ENCODE measurements at regions not wholly inside any gene's neighbourhood (a gene's known extent, or its start where the extent isn't known, plus 50 kb on each side); places are given as distances from the start of the nearest gene placed in this dataset.

DNA sequence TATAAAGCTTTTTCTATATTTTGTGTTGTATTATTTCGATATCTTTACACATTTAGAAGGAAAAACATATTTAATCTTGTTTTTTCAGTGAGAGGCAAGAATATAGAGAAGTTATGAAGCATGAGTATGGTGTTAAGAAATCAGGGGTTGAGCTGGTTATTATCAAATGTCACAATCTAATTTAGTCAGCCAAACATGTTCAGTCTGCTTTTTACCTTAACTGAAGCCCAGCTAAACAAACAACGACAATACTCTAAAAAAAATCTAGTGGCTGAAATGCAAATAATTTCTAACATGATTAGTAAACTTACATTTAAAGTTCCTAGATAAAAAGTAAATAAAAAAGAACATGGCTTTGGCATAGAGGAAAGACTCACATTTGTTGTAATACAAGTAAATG is 433.8 kb upstream of the NRSN1 start:
- ChIA-PET POLR2A (interaction anchor here (0.7 kb wide), 2 partner anchors 448 to 1905 kb away, joined by 3 to 5 read pairs; no protein-coding TSS in a partner anchor), CTCF (no interaction called here)
- Mint-ChIP-seq H3K27ac (ENCODE audit: low read depth, unreplicated experiment) (no peak overlapping the region), H3K4me3 (ENCODE audit: unreplicated experiment) (no peak overlapping the region), H3K36me3 (ENCODE audit: insufficient read depth, unreplicated experiment) (no peaks in the 10 kb centered on the region), H3K4me1 (ENCODE audit: insufficient read depth, unreplicated experiment) (peaks cover 6% of the 10 kb centered on the region), H3K27me3 (ENCODE audit: insufficient read depth, unreplicated experiment) (no peaks in the 10 kb centered on the region), H3K9me3 (ENCODE audit: unreplicated experiment) (no peaks in the 10 kb centered on the region)
- no TSS peak for BruUV-seq (replicated peaks)
- no peak for TF ChIP-seq CTCF (IDR thresholded peaks at IDR 0.05; ENCODE audit: unreplicated experiment)
- intact Hi-C loops (cut with micrococcal nuclease): no loop called here
- DNase-seq (ENCODE audit: unreplicated experiment): no peak

GRCh38 chr6:23696992-23697391 is 429.0 kb upstream of the NRSN1 start:
- no peak for TF ChIP-seq CTCF (IDR thresholded peaks at IDR 0.05; ENCODE audit: unreplicated experiment)
- H3K27ac Mint-ChIP-seq (ENCODE audit: low read depth, unreplicated experiment): no peak overlapping the region
- no peak overlapping the region for H3K4me3 Mint-ChIP-seq (ENCODE audit: unreplicated experiment)
- no peaks in the 10 kb centered on the region for H3K36me3 Mint-ChIP-seq (ENCODE audit: insufficient read depth, unreplicated experiment)
- ChIA-PET POLR2A (no interaction called here), CTCF (no interaction called here)
- no peaks in the 10 kb centered on the region for H3K4me1 Mint-ChIP-seq (ENCODE audit: insufficient read depth, unreplicated experiment)
- intact Hi-C loops (cut with micrococcal nuclease): no loop called here
- H3K9me3 Mint-ChIP-seq (ENCODE audit: unreplicated experiment): peaks cover 8% of the 10 kb centered on the region
- DNase-seq (ENCODE audit: unreplicated experiment): peak; percentile 21
- H3K27me3 Mint-ChIP-seq (ENCODE audit: insufficient read depth, unreplicated experiment): no peaks in the 10 kb centered on the region
- BruUV-seq (replicated peaks): no TSS peak

DNA sequence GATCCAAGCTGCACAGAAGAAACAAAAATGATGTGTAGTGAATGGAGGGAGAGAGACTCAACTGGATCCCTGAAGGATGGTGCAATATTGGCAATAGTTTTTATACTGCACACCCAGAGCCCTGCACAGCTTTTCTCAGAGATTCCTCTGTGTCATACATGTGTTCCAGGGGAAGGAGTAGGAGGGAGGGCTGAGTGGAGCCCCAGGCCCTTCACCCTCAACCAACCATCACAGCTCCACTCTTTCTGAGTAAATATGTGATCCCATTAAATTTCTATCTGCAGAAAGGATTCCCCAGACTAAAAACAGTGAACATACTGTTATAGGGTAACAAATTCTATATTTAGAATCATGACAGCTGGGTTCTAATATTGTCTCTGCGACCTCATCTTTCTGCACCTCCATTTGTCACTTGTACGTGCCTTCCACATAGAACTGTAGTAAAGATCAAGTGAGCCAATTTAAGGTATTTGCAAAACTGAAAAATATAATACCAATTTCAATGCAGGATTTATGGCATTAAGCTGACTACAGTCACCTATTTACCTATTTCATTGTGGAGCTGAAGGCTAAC is 421.4 kb upstream of the NRSN1 start:
- no peak for TF ChIP-seq CTCF (IDR thresholded peaks at IDR 0.05; ENCODE audit: unreplicated experiment)
- ChIA-PET CTCF (no interaction called here), POLR2A (no interaction called here)
- no peaks in the 10 kb centered on the region for H3K9me3 Mint-ChIP-seq (ENCODE audit: unreplicated experiment)
- H3K27ac Mint-ChIP-seq (ENCODE audit: low read depth, unreplicated experiment): no peak overlapping the region
- H3K27me3 Mint-ChIP-seq (ENCODE audit: insufficient read depth, unreplicated experiment): no peaks in the 10 kb centered on the region
- intact Hi-C loops (cut with micrococcal nuclease): no loop called here
- H3K4me3 Mint-ChIP-seq (ENCODE audit: unreplicated experiment): no peak overlapping the region
- no peak for DNase-seq (ENCODE audit: unreplicated experiment)
- BruUV-seq (replicated peaks): no TSS peak
- H3K36me3 Mint-ChIP-seq (ENCODE audit: insufficient read depth, unreplicated experiment): no peaks in the 10 kb centered on the region
- no peaks in the 10 kb centered on the region for H3K4me1 Mint-ChIP-seq (ENCODE audit: insufficient read depth, unreplicated experiment)

DNA sequence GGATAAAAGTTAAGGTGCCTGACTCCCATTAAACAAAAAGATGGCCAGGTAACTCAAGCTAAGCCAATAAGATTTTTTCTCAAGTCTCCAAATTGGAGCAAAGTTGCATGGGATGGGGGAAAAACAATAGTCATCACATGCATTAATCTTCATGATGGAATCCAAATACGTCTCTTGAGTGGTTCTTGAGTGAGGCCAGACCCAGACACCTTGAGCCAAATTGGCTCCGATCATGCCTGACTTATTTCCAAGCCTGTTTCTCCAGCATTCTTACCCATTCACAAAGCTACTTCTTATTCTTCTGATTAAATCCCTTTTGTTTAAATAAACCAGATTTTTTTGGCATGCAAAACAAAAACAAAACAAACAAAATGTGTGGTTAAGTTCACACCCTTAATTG is 420.3 kb upstream of the NRSN1 start:
- no peak overlapping the region for H3K27ac Mint-ChIP-seq (ENCODE audit: low read depth, unreplicated experiment)
- no peak for TF ChIP-seq CTCF (IDR thresholded peaks at IDR 0.05; ENCODE audit: unreplicated experiment)
- H3K4me3 Mint-ChIP-seq (ENCODE audit: unreplicated experiment): no peak overlapping the region
- POLR2A ChIA-PET: no interaction called here
- peaks cover 3% of the 10 kb centered on the region for H3K9me3 Mint-ChIP-seq (ENCODE audit: unreplicated experiment)
- intact Hi-C loops (cut with micrococcal nuclease): no loop called here
- no peak for DNase-seq (ENCODE audit: unreplicated experiment)
- no peaks in the 10 kb centered on the region for H3K27me3 Mint-ChIP-seq (ENCODE audit: insufficient read depth, unreplicated experiment)
- BruUV-seq (replicated peaks): no TSS peak
- H3K4me1 Mint-ChIP-seq (ENCODE audit: insufficient read depth, unreplicated experiment): no peaks in the 10 kb centered on the region
- CTCF ChIA-PET: no interaction called here
- no peaks in the 10 kb centered on the region for H3K36me3 Mint-ChIP-seq (ENCODE audit: insufficient read depth, unreplicated experiment)
